A549 (cell line): ENCODE measurements at regions not wholly inside any gene's neighbourhood (a gene's known extent, or its start where the extent isn't known, plus 50 kb on each side); places are given as distances from the start of the nearest gene placed in this dataset.

ENCODE experiments used
- NR3C1 ChIP-seq: fragments of >200 bp; sonication (Bioruptor Twin); formaldehyde crosslinking; IDR thresholded peaks from 3 replicates; pipeline ENCODE4 v1.6.1; 2017
- POLR2A ChIP-seq: IDR thresholded peaks from 2 replicates; pipeline ENCODE4 v1.6.1; 2012; ENCODE audit warnings: mild to moderate bottlenecking, low read length

DNA sequence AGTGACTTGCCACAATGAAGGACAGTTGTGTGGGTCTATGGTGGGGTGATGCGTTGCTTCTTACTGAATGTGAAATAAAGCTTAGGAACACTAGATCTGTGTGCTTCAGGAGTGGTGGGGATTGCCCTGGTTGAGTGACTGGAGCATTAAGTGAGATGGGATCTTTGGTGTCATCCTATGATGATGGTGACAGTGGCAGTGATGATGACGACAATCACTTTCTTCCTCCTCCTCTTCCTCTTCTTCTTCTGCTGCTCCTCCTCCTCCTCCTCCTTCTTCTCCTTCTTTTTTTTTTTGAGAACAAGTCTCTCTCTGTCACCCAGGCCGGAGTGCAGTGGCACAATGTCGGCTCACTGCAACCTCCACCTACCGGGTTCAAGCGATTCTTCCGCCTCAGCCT is 396.8 kb downstream of the SEC14L1 start:
- TF ChIP-seq POLR2A, result no peak
- TF ChIP-seq NR3C1, result no peak
